NB4 (cell line): ENCODE measurements at regions not wholly inside any gene's neighbourhood (a gene's known extent, or its start where the extent isn't known, plus 50 kb on each side); places are given as distances from the start of the nearest gene placed in this dataset.

Experiments
- DNase-seq: peaks from one replicate; pipeline ENCODE4 v3.0.0; 2010; ENCODE audit warnings: low read depth
- H3K4me3 ChIP-seq: one replicate; pipeline ENCODE4 v1.5.1; 2011; ENCODE audit warnings: mild to moderate bottlenecking, low read depth, low read length, moderate library complexity
- MYC ChIP-seq: IDR thresholded peaks from 2 replicates; pipeline ENCODE4 v1.6.1; 2011; ENCODE audit warnings: low read depth, low read length
- POLR2A ChIP-seq: IDR thresholded peaks from 2 replicates; pipeline ENCODE4 v1.6.1; 2011; ENCODE audit warnings: mild to moderate bottlenecking; ENCODE audit not compliant: insufficient read length; ENCODE audit errors: extremely low read depth
- TF ChIP-seq, protein P1 (sequence below): IDR thresholded peaks from one replicate; pipeline ENCODE4 v1.5.1; 2012; ENCODE audit warnings: low read depth, low read length
- TF ChIP-seq, protein P2 (sequence below): IDR thresholded peaks from 2 replicates; pipeline ENCODE4 v1.6.1; 2011; ENCODE audit warnings: low read depth, low read length

DNA sequence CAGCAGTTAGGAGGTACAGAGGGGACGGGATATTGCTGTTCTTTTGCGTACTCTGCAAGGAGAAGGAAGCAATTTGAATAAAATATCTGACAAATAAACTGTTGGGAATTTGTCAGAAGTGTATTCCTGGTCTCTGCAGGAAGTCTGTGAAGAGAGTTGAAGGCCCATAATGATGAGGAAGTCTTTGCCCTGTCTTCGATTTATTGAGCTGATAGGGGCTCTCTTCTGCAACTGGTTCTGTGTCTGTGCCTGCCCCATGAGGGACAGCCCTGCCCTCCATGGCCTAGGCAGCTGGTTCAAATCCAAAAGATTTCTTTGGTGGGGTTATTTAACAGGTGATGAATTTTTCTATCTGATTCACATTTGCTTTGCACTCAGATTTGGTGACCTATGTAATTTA lies 339.7 kb upstream of the EDNRB start:
- no peak for DNase-seq
- no peak overlapping the region for H3K4me3 ChIP-seq
- TF ChIP-seq MYC (no peak), POLR2A (no peak)
- TF ChIP-seq, protein P1, sequence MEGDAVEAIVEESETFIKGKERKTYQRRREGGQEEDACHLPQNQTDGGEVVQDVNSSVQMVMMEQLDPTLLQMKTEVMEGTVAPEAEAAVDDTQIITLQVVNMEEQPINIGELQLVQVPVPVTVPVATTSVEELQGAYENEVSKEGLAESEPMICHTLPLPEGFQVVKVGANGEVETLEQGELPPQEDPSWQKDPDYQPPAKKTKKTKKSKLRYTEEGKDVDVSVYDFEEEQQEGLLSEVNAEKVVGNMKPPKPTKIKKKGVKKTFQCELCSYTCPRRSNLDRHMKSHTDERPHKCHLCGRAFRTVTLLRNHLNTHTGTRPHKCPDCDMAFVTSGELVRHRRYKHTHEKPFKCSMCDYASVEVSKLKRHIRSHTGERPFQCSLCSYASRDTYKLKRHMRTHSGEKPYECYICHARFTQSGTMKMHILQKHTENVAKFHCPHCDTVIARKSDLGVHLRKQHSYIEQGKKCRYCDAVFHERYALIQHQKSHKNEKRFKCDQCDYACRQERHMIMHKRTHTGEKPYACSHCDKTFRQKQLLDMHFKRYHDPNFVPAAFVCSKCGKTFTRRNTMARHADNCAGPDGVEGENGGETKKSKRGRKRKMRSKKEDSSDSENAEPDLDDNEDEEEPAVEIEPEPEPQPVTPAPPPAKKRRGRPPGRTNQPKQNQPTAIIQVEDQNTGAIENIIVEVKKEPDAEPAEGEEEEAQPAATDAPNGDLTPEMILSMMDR = no peak
- TF ChIP-seq, protein P2, sequence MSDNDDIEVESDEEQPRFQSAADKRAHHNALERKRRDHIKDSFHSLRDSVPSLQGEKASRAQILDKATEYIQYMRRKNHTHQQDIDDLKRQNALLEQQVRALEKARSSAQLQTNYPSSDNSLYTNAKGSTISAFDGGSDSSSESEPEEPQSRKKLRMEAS = no peak

DNA sequence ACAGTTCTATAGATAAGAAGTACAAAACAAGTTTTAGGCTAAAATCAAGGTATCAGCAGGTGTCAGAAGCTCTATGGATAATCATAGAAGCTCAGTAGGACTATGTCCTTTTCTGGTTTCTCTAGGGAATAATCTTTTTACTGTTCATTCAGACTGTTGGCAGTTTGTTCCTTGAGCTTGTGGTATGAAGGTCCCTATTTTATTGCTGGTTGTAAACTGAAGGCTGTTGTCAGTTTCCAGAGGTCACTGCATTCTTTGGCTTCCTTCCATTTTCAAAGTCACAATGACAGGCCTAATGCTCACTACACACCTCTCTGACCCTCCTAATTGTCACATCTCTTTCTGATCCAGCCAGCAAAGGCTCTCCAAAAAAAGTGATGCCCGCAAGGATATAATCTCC lies 337.9 kb upstream of the EDNRB start:
- TF ChIP-seq MYC (no peak), POLR2A (no peak)
- TF ChIP-seq, protein P1 = no peak
- TF ChIP-seq, protein P2 = no peak

DNA sequence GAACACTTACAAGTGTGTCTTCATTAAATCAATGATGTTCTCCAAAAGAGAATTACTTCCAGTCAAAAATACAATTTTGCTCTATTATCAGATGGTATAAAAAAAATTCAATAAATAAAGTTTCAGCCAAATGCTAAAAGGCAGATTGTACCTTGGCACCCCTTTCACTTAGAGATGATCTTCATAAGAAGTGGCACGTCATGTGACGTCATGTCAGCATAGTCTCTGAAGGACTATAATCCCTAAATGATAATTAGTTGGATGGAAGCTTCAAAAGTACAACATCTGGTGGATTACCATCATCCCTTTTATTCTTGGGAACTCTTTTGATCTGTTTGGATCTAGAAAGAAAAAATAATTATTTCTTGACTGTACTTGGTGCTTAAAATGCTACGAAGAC lies 335.5 kb upstream of the EDNRB start:
- H3K4me3 ChIP-seq = no peak overlapping the region
- TF ChIP-seq, protein P1 = no peak
- TF ChIP-seq POLR2A (no peak), MYC (no peak)
- TF ChIP-seq, protein P2 = no peak
- no peak for DNase-seq

More for the DNA sequence above, 337.9 kb upstream of the EDNRB start:
- no peak for DNase-seq
- no peak overlapping the region for H3K4me3 ChIP-seq

DNA sequence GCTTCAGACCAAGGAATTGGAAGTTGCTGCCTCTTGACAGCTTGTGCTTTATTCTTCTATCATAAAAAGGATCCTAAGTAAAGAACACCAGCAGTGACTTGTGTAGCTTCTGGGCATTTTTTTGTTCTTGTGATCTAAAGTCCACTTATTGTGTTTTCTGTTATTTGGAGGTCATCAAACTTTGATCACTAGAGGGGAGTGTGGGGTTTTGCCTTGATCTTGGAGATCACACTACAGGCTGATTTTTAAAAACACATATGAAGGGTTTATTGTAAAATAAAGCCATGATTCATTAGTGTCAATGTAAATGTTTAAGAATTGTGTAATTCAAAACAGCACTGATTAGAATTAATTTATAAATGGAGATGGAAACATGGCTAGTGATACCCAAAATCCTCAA lies 328.7 kb upstream of the EDNRB start:
- DNase-seq = no peak
- TF ChIP-seq, protein P2 = no peak
- TF ChIP-seq POLR2A = no peak
- TF ChIP-seq, protein P1 = no peak
- no peak for TF ChIP-seq MYC
- no peak overlapping the region for H3K4me3 ChIP-seq

DNA sequence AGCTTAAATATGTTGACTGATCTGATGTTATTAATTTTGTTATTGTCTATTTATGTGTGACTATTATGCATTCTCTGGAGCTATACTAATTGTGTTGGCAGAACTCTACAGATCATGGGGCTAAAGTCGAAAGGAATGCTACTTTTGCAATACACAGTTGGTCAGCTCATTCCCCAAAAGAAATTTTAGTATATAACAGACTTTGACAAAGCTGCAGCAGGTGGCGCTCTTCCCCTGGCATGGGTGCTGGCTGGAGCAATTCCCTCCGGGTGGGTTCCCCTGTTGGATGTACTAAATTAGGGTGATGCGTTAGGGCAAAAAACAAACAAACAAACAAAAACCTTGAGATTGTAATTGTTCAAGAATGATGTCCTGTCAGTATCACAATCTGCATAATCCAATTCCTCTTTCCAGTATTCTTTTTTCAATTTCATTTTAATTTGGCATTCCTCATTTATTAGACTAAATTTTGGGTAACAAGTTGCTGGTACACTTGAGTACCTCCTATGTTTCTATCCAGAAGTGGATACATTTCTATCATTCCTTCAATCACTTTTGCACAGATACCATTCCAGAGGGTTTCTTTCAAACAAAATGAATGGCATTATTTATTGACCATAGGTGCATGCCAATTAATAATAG lies 322.8 kb upstream of the EDNRB start:
- peak; percentile 75 for DNase-seq
- H3K4me3 ChIP-seq = no peak overlapping the region
- no peak for TF ChIP-seq POLR2A
- TF ChIP-seq, protein P2 = no peak
- TF ChIP-seq, protein P1 = peak; percentile 80
- peak; percentile 25; the same call in 1 of the 2 replicates for TF ChIP-seq MYC
